Endothelial cell of umbilical vein (primary cell): ENCODE measurements at regions not wholly inside any gene's neighbourhood (a gene's known extent, or its start where the extent isn't known, plus 50 kb on each side); places are given as distances from the start of the nearest gene placed in this dataset.
"Not testable (repeated sequence)": the region's sequence is repeated elsewhere in the genome, so short reads cannot be mapped to it uniquely, and the experiment has no call there.

Experiments
- BruUV-seq: library from RNA; stranded (reverse); fragments of 400-500 nt; replicated peaks from 2 replicates; lab custom pipeline; 2021; lab: Mats Ljungman, UMichigan
- CTCF ChIA-PET: fragments of 300-600, 350-600 bp; sonication (Branson Sonifier 250); formaldehyde crosslinking; loops from one replicate; lab custom pipeline; 2021; ENCODE audit warnings: antibody characterized with exemption, inconsistent platforms; lab: Charles Lee
- POLR2A ChIA-PET: fragments of 300-600, 350-600 bp; sonication (Branson Sonifier 250); formaldehyde crosslinking; loops from one replicate; lab custom pipeline; 2021; ENCODE audit warnings: antibody characterized with exemption, inconsistent platforms; lab: Charles Lee
- DNase-seq: peaks from one replicate; pipeline ENCODE4 v3.0.0-alpha.2; 2011; ENCODE audit warnings: low read depth, low spot score
- FAIRE-seq: peaks from 2 replicates; lab custom pipeline; 2011; peaks lifted over from hg19 to GRCh38; lab: Jason Lieb, UNC
- H2AFZ ChIP-seq: 2 replicates; pipeline ENCODE4 v1.6.0; 2012; ENCODE audit warnings: low read depth, low read length, control low read depth, inconsistent platforms
- H3K27ac ChIP-seq: 2 replicates; pipeline ENCODE4 v1.5.1; 2011; ENCODE audit warnings: low read depth, mild to moderate bottlenecking, control low read depth, low read length, moderate library complexity; ENCODE audit not compliant: insufficient read depth
- H3K27me3 ChIP-seq, 2 experiments: 2 replicates each; pipeline versions ENCODE4 v1.6.0 to v1.6.1; 2011; ENCODE audit warnings: low read length in 2 of 2, mixed read lengths in 1 of 2; ENCODE audit not compliant: control insufficient read depth in 2 of 2, insufficient read depth in 2 of 2
- H3K36me3 ChIP-seq, 2 experiments: 2 replicates in 1 of 2; 3 replicates in 1 of 2; pipeline ENCODE4 v1.5.1; 2011; ENCODE audit warnings: low read length in 2 of 2, mild to moderate bottlenecking in 1 of 2, moderate library complexity in 1 of 2; ENCODE audit not compliant: control insufficient read depth in 2 of 2, insufficient read depth in 2 of 2; ENCODE audit errors: extremely low read depth in 1 of 2
- H3K4me1 ChIP-seq: 3 replicates; pipeline ENCODE4 v1.5.1; 2011; ENCODE audit warnings: mild to moderate bottlenecking, low read length; ENCODE audit not compliant: control insufficient read depth, insufficient read depth; ENCODE audit errors: extremely low read depth
- H3K4me2 ChIP-seq: 2 replicates; pipeline ENCODE4 v1.6.1; 2011; ENCODE audit warnings: low read length, control low read depth, mixed read lengths; ENCODE audit not compliant: insufficient read depth
- H3K4me3 ChIP-seq, 3 experiments: fragments of 200-600 bp in 1 of 3; sonication (generic), shearing (Covaris generic) in 1 of 3; replicated peaks in 1 of 3; 2 replicates each; pipeline ENCODE4 v1.5.1; 2011 to 2016; ENCODE audit warnings: control low read depth in 3 of 3, low read length in 3 of 3, mild to moderate bottlenecking in 2 of 3, inconsistent platforms in 1 of 3, low read depth in 1 of 3, moderate library complexity in 1 of 3; ENCODE audit not compliant: insufficient read depth in 1 of 3
- H3K79me2 ChIP-seq: 2 replicates; pipeline ENCODE4 v1.6.0; 2012; ENCODE audit warnings: low read length, inconsistent platforms; ENCODE audit not compliant: control insufficient read depth, insufficient read depth
- H3K9ac ChIP-seq: replicated peaks from 2 replicates; pipeline ENCODE3; 2011; ENCODE audit warnings: low read length, control low read depth; ENCODE audit not compliant: insufficient read depth; ENCODE audit errors: extremely low read depth
- H3K9me1 ChIP-seq: replicated peaks from 3 replicates; pipeline ENCODE4 v1.6.0; 2011; ENCODE audit warnings: mild to moderate bottlenecking, low read length; ENCODE audit not compliant: control insufficient read depth, insufficient read depth; ENCODE audit errors: extremely low read depth
- H3K9me3 ChIP-seq: replicated peaks from 2 replicates; pipeline ENCODE4 v1.5.1; 2012; ENCODE audit warnings: low read length, inconsistent platforms; ENCODE audit not compliant: control insufficient read depth, insufficient read depth
- H4K20me1 ChIP-seq: replicated peaks from 2 replicates; pipeline ENCODE3; 2011; ENCODE audit warnings: mild to moderate bottlenecking, low read length; ENCODE audit not compliant: control insufficient read depth, insufficient read depth; ENCODE audit errors: extremely low read depth
- CTCF ChIP-seq, 2 donors: IDR thresholded peaks; 1 replicate in 1 of 2; 2 replicates in 1 of 2; pipeline ENCODE4 v1.5.1; 2011; ENCODE audit warnings: low read length in 2 of 2, mild to moderate bottlenecking in 2 of 2, moderate library complexity in 2 of 2, control low read depth in 1 of 2, inconsistent platforms in 1 of 2, low read depth in 1 of 2; ENCODE audit not compliant: insufficient read depth in 1 of 2; ENCODE audit errors: extremely low read depth in 1 of 2
- EZH2 ChIP-seq: IDR thresholded peaks from 2 replicates; pipeline ENCODE4 v1.6.1; 2012; ENCODE audit warnings: borderline replicate concordance, low read depth, mild to moderate bottlenecking, moderate library complexity, low read length, inconsistent platforms; ENCODE audit not compliant: severe bottlenecking
- FOS ChIP-seq: IDR thresholded peaks from 2 replicates; pipeline ENCODE4 v1.6.1; 2011; ENCODE audit warnings: mild to moderate bottlenecking, low read length, moderate library complexity, borderline replicate concordance; ENCODE audit not compliant: insufficient read depth
- GATA2 ChIP-seq: IDR thresholded peaks from 2 replicates; pipeline ENCODE4 v1.7.0; 2011; ENCODE audit warnings: low read depth, mild to moderate bottlenecking, moderate library complexity, mixed read lengths, low read length; ENCODE audit not compliant: insufficient read length, insufficient read depth
- JUN ChIP-seq: IDR thresholded peaks from 2 replicates; pipeline ENCODE4 v1.6.1; 2011; ENCODE audit warnings: borderline replicate concordance, low read depth; ENCODE audit not compliant: insufficient read length, insufficient read depth
- MAX ChIP-seq: IDR thresholded peaks from 2 replicates; pipeline ENCODE4 v1.6.1; 2011; ENCODE audit not compliant: insufficient read depth, insufficient read length
- POLR2A ChIP-seq: IDR thresholded peaks from 2 replicates; pipeline ENCODE4 v1.6.1; 2012; ENCODE audit warnings: low read depth, mild to moderate bottlenecking, control low read depth, low read length
- dilution Hi-C: fragments of 300-500 bp; cut with MboI; formaldehyde crosslinking; loops from one replicate; pipeline ENCODE4 v1.15.0; 2019; ENCODE audit warnings: low sequenced_read_pairs; ENCODE audit not compliant: extremely low pct_ligation_motif_present
- intact Hi-C: fragments of 100-400 bp; cut with micrococcal nuclease; formaldehyde crosslinking; loops from one replicate; pipeline ENCODE4 v1.10.0; 2022

- POLR2A ChIA-PET, H2AFZ ChIP-seq, H3K27ac ChIP-seq, CTCF ChIA-PET, intact Hi-C loops, H4K20me1 ChIP-seq, H3K36me3 ChIP-seq, H3K4me1 ChIP-seq, H3K4me3 ChIP-seq, FAIRE-seq, DNase-seq, H3K27me3 ChIP-seq, H3K9ac ChIP-seq, H3K79me2 ChIP-seq, BruUV-seq, H3K4me2 ChIP-seq, H3K9me1 ChIP-seq, dilution Hi-C loops, H3K9me3 ChIP-seq: not testable (repeated sequence)
Observed at GRCh38 chrY:10958122-10958521, 1430.4 kb downstream of the TSPY10 start.

GRCh38 chrY:10973422-10973821, 1445.7 kb downstream of the TSPY10 start:
- no peaks in the 10 kb centered on the region for H3K79me2 ChIP-seq
- POLR2A ChIA-PET = no interaction called here
- H4K20me1 ChIP-seq = no peaks in the 10 kb centered on the region
- no peaks in the 10 kb centered on the region for H3K9me1 ChIP-seq
- no peak overlapping the region for H3K9ac ChIP-seq
- dilution Hi-C loops (no loop called here), intact Hi-C loops (no loop called here)
- TF ChIP-seq POLR2A = no peak
- TF ChIP-seq EZH2 = no peak
- TF ChIP-seq GATA2 = no peak
- no peak for TF ChIP-seq FOS
- no peak for TF ChIP-seq MAX
- no peak for TF ChIP-seq CTCF (IDR thresholded peaks at IDR 0.05; ENCODE audit: extremely low read depth in 1 of 2, insufficient read depth in 1 of 2, low read depth in 1 of 2, low read length in 2 of 2)
- TF ChIP-seq JUN = no peak
- FAIRE-seq = no peak
- H3K4me3 ChIP-seq = no peak overlapping the region
- no peak overlapping the region for H3K27ac ChIP-seq
- no peak overlapping the region for H2AFZ ChIP-seq
- H3K4me1 ChIP-seq = no peaks in the 10 kb centered on the region
- no peak overlapping the region for H3K4me2 ChIP-seq
- no peaks in the 10 kb centered on the region for H3K27me3 ChIP-seq
- CTCF ChIA-PET = no interaction called here
- BruUV-seq = no TSS peak
- no peaks in the 10 kb centered on the region for H3K36me3 ChIP-seq
- peaks cover 10% of the 10 kb centered on the region for H3K9me3 ChIP-seq
- DNase-seq = no peak
